ENCODE measurements at regions not wholly inside any gene's neighbourhood (a gene's known extent, or its start where the extent isn't known, plus 50 kb on each side); places are given as distances from the start of the nearest gene placed in this dataset.
"Not testable (repeated sequence)": the region's sequence is repeated elsewhere in the genome, so short reads cannot be mapped to it uniquely, and the experiment has no call there.

DNA sequence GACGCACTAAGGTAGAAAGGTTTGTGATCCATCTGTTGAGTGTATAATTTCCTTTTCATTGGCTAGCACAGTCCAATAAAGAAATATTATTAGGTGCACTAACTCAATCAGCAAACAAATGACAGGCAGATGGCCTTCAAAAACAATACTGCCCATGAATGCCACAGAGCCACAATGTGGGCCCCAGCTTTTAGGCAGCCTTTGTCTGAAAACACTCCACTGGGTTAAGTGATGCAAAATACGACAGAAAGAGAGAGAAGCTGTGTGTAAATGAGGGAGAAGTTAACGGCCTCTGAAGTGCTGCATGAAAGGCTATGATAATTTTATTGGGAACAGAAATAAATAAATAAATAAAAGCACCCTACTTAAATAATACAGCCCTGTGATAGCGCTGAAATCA, 274.6 kb downstream of the NKX6-1 start:
- DNase-seq (ENCODE audit: low read depth): no peak

DNA sequence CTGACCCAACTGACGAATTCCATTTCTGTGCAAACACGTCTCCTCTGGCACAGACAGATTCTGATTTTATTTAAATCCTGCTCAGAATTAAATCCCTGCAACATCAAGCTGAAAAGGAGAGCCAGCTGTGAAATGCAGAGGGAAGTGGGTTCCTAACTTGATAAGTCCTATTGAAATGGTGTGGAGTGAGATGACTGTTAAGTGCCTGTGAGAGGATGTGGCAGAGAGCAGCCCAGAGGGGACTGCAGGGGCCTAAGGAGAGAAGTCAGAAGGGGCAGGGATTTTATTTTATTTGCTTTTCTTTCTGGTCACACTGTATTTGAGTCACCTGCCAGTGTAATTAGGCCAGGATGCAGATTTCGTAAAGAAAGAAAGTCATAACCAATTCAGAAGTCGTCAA, 277.4 kb downstream of the NKX6-1 start:
- no peak for DNase-seq (ENCODE audit: low read depth)

DNA sequence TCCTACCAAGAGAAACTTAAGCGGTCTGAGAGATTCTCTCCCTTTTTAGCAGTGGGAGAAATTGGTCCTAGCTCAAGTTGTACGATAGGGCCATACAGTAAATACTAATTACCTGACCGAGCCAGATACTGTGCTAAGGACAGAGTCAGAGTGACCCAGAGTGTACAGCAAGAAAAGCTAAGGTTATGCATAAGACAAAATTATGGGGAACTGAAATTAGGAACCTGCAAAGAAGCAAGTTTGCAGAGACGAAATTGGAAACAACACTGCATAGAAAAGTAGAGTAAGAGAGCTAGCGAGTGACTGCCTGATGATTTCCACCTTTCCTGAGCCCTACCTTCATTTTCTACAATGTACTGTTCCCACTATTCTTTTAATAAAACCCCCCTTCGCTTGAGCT, 278.1 kb downstream of the NKX6-1 start:
- DNase-seq (ENCODE audit: low read depth): no peak

DNA sequence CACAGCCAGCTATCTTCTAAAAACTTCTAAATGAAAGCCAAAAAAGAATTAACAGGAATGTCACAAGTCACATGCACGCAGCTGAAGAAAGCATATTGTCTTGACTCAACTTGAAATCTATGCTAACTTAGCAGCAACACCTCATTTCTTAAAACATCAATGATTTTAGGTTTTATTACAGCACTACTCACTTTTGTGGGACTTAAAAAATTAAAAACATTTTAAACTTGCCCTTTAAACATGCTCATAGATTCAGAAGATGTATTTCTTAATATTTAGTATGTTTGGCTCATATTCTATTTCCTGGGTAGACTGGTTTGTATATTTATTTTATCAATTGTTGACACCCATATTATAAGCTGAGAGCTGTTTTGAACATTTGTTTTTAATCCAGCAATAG, 279.4 kb downstream of the NKX6-1 start:
- no peak for DNase-seq (ENCODE audit: low read depth)

- DNase-seq (ENCODE audit: low read depth): peak; percentile 44
Measured at GRCh38 chr4:84218031-84218430, 281.1 kb downstream of the NKX6-1 start.

GRCh38 chr4:84215217-84215616, 283.9 kb downstream of the NKX6-1 start:
- DNase-seq (ENCODE audit: low read depth): peak; percentile 22

DNA sequence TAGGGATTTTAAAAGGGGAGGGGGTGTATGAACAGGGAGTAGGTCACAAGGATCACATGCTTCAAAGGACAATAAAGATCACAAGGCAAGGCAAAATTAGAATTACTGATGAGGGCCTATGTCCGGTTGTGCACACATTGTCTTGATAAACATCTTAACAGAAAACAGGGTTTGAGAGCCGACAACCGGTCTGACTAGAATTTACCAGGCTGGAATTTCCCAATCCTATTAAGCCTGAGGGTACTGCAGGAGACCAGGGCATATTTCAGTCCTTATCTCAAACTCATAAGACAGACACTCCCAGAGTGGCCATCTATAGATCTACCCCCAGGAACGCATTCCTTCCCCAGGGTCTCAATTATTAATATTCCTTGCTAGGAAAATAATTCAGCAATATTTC, 292.9 kb downstream of the NKX6-1 start:
- DNase-seq (ENCODE audit: low read depth): not testable (repeated sequence)

GRCh38 chr4:84189144-84189543, 309.9 kb downstream of the NKX6-1 start:
- DNase-seq (ENCODE audit: low read depth): no peak

- DNase-seq (ENCODE audit: low read depth): no peak
Measured at GRCh38 chr4:84179409-84179808, 319.7 kb downstream of the NKX6-1 start.

DNA sequence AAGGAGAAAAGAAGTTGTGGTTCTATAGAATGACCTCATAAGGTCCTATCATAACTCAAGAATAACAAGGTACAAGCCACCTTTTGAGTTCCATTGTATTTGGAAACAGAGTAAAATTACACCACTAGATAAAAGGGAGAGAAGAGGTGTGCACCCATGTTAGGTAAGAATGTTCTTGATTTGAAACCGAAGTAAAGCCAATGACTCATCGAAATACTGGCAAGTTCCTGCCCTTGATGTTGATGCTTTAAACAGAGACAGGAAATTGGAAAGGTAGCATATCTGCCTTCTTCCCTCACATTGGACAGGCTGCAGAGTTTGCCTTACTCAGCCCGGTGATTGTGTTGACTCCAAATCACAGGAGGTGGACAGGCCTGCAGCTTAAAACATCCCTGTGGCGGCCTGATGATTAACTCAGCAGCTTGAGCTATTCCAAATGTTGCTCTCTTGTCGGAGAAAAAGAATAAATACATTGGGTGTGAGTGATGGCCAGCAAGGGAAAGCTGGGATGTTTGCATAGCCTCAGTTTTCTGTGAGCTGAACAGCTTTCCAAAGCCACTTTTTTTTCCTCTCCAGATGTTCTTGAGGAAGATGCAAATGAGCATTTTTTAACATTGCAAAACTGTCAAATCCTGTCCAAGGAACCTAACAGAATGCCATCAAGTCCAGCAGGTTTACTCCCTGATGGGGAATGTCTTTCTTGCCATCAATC, 321.1 kb downstream of the NKX6-1 start:
- no peak for DNase-seq (ENCODE audit: low read depth)

DNA sequence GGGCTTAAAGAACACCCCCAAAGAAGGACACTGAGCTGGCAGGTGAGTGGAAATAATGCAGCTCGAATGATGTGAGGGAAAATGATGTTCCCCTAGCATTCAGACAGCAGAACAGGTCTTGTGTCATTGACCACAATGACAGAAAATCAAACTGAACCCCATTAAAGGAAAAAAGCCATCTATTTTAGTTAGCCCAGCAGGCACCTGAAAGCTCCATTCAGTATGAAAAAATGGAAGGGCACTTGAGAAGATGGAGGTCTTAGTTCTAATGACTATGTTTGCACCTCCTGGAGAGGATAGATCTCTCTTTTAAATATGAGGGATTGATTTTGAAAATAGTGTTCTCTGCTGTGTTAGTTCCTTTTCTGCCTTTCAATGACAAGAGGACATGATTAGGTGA, 323.1 kb downstream of the NKX6-1 start:
- no peak for DNase-seq (ENCODE audit: low read depth)

GRCh38 chr4:84171871-84172270, 327.2 kb downstream of the NKX6-1 start:
- DNase-seq (ENCODE audit: low read depth): no peak

- no peak for DNase-seq (ENCODE audit: low read depth)
Measured at GRCh38 chr4:84167564-84167963, 331.5 kb downstream of the NKX6-1 start.

DNA sequence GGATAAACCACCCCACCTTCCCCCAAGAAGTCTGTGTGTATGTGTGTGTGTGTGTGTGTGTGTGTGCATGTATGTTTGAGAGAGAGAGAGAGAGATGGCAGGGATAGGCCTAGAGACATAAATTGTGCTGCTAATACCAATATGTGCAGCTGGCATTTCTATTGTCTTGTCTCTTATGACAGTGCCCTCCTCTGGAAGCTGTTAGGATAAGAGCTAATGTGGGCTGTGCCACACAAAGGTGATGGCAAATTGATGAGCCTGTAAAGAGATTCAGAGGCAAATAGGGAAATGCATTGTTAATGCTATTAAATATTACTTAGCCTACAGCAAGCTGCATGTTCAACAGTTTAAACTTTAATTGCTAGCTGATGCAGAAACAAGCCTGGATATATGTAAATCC, 332.0 kb downstream of the NKX6-1 start:
- DNase-seq (ENCODE audit: low read depth): no peak

DNA sequence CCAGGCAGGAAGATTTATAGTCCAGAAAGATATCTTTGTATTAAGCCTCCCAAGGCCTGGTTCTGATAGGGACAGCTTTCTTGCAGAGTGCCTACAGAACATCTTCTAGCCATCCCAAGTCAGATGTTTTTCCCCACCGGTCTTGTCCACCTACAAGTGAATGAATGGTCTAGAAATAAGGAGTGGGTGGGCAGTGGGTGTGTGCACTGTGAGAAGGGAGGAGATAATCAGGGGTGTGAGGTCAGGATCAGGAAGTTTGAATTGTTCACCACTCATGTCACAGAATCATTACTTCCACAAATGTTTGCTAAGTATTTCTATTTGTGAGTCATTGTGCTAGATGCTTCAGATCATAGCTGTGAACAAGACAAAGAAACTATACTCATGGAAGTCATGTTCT, 332.6 kb downstream of the NKX6-1 start:
- no peak for DNase-seq (ENCODE audit: low read depth)

DNA sequence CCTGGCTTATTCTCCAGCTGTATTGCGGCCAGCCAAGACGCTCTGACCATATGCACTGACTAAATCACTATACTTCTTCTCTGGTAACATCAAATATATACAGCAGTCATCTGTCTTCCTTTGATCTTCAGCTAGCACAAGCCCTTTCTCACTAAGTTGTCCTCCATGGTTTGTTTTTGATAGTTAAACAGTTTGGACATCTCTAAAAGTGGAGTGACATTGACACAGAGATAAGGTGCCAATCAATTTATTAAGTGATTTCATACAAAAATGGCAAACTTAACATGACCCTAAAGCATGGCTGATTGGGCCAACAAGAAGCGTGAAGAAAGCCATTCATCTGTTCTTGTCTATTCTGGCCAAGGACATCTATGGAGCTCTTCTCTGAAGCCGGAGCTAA, 334.9 kb downstream of the NKX6-1 start:
- no peak for DNase-seq (ENCODE audit: low read depth)

DNA sequence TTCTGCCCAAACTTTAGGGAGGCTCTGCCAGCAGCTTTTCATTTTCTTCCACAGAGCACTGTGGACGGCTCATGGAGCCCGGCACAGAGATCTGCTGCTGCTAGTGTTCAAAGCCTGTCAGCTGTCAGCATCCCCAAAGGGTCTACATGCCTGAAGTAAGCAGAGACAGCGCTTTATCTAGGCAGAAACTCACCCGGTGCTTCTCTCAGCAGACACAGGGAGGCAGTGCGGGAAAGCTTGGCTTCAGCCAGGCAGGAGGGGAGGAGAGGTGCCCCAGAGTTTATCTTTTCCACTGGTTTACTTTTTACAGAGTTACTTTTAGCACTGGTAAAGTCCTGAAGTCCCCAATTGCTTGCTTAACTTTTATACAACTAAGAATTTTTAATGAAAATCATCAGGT, 339.3 kb downstream of the NKX6-1 start:
- DNase-seq (ENCODE audit: low read depth): no peak

- no peak for DNase-seq (ENCODE audit: low read depth)
Measured at GRCh38 chr4:84158670-84159069, 340.4 kb downstream of the NKX6-1 start.

DNA sequence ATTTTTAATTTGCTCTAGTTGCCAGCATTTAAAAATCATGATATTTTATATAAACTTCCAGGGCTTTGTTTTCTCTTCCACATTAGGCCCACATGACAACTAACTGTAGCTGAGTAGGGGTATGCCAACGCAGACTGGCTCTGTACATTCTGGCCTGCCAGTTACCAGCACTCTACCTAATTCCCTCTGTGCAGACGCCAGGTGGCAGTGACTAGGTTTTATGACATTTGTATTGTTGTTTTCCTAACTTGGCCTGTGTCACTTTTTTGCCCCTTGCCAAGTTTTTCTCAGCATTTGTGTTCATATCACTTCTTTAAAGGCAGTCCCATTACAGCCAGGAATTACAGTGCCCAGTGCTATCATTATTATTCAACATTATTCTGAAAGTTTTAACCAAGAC, 347.5 kb downstream of the NKX6-1 start:
- DNase-seq (ENCODE audit: low read depth): no peak

DNA sequence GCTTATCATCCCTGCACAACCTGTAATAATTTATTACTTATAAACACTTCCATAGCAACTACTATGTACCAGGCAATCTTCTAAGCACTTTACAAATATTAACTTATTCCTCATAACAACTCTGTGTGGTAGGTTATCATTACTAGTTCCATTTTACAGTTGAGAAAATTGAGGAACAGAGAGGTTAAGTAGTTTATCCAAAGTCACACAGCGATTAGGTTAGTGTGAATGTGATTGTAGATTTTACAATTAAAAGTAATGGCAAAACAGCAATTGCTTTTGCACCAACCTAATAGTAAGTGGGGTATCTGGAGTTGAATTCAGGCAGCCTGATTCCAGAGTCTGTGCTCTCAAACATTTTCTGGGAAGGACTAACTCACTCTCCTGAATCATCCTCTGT, 348.9 kb downstream of the NKX6-1 start:
- no peak for DNase-seq (ENCODE audit: low read depth)

- DNase-seq (ENCODE audit: low read depth): no peak
Measured at GRCh38 chr4:84147831-84148230, 351.3 kb downstream of the NKX6-1 start.

DNA sequence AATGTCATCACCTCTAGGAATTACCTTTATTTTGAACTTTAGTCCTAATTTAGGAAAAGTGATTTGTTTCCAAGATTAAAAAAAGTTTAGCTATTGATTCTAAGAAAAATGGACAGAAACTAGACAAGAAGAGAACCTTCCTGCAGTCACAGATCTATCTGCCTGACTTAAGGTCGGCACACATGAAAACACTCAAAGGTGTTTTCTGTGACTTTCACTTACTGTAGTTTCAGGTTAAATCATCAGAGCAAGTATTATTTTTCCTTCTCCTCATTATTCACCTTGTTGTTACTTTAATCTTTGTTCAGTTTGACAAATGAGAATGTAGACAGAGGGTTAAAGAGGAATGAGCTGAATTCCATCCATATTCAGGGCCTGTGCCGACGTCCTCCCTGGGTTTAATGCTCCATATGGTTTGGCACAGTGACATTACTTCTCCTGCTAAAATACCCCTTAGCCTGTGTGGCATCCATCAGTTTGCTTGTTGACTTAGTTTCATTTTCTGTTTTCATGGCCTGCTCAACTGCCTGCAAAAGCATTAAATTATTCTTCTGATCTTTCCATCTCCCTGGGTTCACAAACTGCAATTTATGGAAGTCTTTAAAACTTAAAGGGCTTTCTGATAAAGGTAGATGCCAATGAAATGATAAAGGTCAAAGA, 352.7 kb downstream of the NKX6-1 start:
- DNase-seq (ENCODE audit: low read depth): peak; percentile 32

DNA sequence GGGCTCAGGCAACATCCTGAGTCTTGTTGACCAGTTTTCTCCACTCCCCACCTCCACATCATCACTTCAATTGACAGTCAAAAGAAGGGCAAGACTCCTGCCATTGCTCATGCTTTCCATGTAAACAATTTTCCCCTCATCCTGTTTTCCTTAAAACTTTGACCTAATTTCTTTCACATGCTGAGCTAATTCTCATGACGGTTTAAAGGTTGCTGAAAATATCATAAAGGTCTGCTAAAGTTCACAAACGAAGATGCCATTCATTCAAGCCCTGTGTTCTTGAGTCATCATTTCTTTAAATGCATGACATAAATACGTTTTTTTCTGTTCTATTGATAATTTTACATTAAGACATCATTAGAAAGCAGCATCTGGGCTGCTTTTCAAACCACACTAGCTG, 353.9 kb downstream of the NKX6-1 start:
- no peak for DNase-seq (ENCODE audit: low read depth)

GRCh38 chr4:84126911-84127310, 372.2 kb downstream of the NKX6-1 start:
- DNase-seq (ENCODE audit: low read depth): not testable (repeated sequence)

Data from RPMI7951 (cell line).